ENCODE measurements at regions not wholly inside any gene's neighbourhood (a gene's known extent, or its start where the extent isn't known, plus 50 kb on each side); places are given as distances from the start of the nearest gene placed in this dataset.

DNA sequence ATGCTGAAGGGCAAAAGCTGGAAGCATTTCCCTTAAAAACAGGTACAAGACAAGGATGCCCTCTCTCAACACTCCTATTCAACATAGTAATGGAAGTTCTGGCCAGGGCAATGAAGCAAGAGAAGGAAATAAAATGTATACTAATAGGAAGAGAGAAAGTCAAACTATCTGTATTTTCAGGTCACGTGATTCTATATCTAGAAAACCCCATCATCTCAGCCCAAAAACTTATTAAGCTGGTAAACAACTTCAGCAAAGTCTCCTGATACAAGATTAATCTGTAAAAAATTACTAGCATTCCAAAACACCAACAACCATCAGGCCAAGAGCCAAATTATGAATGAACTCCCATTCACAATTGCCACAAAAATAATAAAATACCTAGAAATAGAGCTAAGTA is 213.2 kb upstream of the CNTNAP5 start:
- no peaks in the 10 kb centered on the region for H3K4me1 ChIP-seq (ENCODE audit: insufficient read depth)
- intact Hi-C loops (cut with DNase I), result no loop called here
- H3K27me3 ChIP-seq, result no peaks in the 10 kb centered on the region
- TF ChIP-seq, protein P1, sequence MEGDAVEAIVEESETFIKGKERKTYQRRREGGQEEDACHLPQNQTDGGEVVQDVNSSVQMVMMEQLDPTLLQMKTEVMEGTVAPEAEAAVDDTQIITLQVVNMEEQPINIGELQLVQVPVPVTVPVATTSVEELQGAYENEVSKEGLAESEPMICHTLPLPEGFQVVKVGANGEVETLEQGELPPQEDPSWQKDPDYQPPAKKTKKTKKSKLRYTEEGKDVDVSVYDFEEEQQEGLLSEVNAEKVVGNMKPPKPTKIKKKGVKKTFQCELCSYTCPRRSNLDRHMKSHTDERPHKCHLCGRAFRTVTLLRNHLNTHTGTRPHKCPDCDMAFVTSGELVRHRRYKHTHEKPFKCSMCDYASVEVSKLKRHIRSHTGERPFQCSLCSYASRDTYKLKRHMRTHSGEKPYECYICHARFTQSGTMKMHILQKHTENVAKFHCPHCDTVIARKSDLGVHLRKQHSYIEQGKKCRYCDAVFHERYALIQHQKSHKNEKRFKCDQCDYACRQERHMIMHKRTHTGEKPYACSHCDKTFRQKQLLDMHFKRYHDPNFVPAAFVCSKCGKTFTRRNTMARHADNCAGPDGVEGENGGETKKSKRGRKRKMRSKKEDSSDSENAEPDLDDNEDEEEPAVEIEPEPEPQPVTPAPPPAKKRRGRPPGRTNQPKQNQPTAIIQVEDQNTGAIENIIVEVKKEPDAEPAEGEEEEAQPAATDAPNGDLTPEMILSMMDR (IDR thresholded peaks at IDR 0.05), result no peak
- TF ChIP-seq EP300 (IDR thresholded peaks at IDR 0.05) (no peak), POLR2A (IDR thresholded peaks at IDR 0.05) (no peak)
- no peak overlapping the region for H3K27ac ChIP-seq
- no peak for DNase-seq
- no peaks in the 10 kb centered on the region for H3K36me3 ChIP-seq
- no peaks in the 10 kb centered on the region for H3K9me3 ChIP-seq
- H3K4me3 ChIP-seq, result no peak overlapping the region
- WGBS, 3 donors, result 72 to 83% (median 73%) methylated on average over 1 of the region's 1 CpG

GRCh38 chr2:123816203-123816602 is 208.9 kb upstream of the CNTNAP5 start:
- Histone ChIP-seq H3K4me1 (ENCODE audit: insufficient read depth) (no peaks in the 10 kb centered on the region), H3K36me3 (no peaks in the 10 kb centered on the region), H3K27ac (no peak overlapping the region), H3K4me3 (no peak overlapping the region), H3K27me3 (no peaks in the 10 kb centered on the region), H3K9me3 (no peaks in the 10 kb centered on the region)
- TF ChIP-seq POLR2A (IDR thresholded peaks at IDR 0.05) (no peak), EP300 (IDR thresholded peaks at IDR 0.05) (no peak)
- TF ChIP-seq, protein P1 (IDR thresholded peaks at IDR 0.05), result no peak
- intact Hi-C loops (cut with DNase I), result no loop called here
- WGBS, 3 donors, result 53 to 67% (median 55%) methylated on average over 1 of the region's 1 CpG
- DNase-seq, result no peak

- H3K4me1 ChIP-seq (ENCODE audit: insufficient read depth), result no peaks in the 10 kb centered on the region
- H3K36me3 ChIP-seq, result no peaks in the 10 kb centered on the region
- H3K27me3 ChIP-seq, result no peaks in the 10 kb centered on the region
- TF ChIP-seq, protein P1 (IDR thresholded peaks at IDR 0.05), result no peak
- no peak for TF ChIP-seq POLR2A (IDR thresholded peaks at IDR 0.05)
- no peak for TF ChIP-seq EP300 (IDR thresholded peaks at IDR 0.05)
- intact Hi-C loops (cut with DNase I), result no loop called here
- no peak overlapping the region for H3K4me3 ChIP-seq
- no peaks in the 10 kb centered on the region for H3K9me3 ChIP-seq
- no peak overlapping the region for H3K27ac ChIP-seq
- DNase-seq, result no peak
Observed at GRCh38 chr2:123816928-123817327, 208.2 kb upstream of the CNTNAP5 start.

DNA sequence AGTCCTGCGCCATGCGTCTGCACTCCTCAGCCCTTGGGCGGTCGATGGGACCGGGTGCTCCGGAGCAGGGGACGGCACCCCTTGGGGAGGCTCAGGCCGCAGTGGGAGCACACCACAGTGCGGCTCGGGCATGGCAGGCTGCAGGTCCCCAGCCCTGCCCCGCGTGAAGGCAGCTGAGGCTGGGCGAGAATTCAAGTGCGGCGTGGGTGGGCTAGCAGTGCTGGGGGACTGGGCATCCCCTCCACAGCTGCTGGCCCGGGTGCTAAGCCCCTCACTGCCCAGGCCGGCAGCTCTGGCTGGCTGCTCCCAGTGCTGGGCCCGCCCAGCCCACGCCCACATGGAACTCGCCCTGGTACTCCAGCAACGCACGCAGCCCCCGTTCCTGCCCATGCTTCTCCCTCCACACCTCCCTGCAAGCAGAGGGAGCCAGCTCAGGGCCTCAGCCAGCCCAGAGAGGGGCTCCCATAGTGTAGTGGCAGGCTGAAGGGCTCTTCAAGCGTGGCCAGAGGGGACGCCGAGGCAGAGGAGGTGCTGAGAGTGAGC is 198.3 kb upstream of the CNTNAP5 start:
- Histone ChIP-seq H3K36me3 (no peaks in the 10 kb centered on the region), H3K27me3 (no peaks in the 10 kb centered on the region), H3K4me1 (ENCODE audit: insufficient read depth) (no peaks in the 10 kb centered on the region), H3K27ac (no peak overlapping the region), H3K9me3 (peaks cover 0 to 11% of the 10 kb centered on the region in 2 donors), H3K4me3 (no peak overlapping the region)
- intact Hi-C loops (cut with DNase I), result no loop called here
- DNase-seq, result no peak
- WGBS, 3 donors, result 93 to 96% (median 95%) methylated on average over 25 to 26 of the region's 26 CpGs
- no peak for TF ChIP-seq EP300 (IDR thresholded peaks at IDR 0.05)
- TF ChIP-seq, protein P1 (IDR thresholded peaks at IDR 0.05), result no peak

DNA sequence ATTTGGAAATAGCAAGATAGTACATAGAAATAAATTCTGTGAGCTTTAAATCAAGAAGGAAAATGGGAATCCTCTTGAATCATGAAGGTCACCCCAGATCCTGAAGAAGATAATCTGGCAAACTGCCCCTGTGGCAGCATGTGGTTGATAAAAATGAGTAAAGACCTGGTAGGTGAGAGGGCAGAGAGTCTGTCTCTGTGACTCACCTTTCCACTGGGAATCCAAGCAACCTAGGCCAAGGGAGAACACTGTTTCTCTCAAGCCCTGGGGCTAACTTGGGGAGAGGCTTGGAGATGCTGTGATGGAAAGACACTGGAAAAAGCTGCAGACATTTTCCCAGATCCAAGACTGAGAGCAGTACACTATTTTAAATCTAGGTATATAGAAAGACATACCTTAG is 185.8 kb upstream of the CNTNAP5 start:
- Histone ChIP-seq H3K27me3 (no peaks in the 10 kb centered on the region), H3K9me3 (no peaks in the 10 kb centered on the region), H3K27ac (no peak overlapping the region), H3K4me1 (ENCODE audit: insufficient read depth) (no peaks in the 10 kb centered on the region), H3K4me3 (no peak overlapping the region), H3K36me3 (no peaks in the 10 kb centered on the region)
- TF ChIP-seq POLR2A (IDR thresholded peaks at IDR 0.05) (no peak), EP300 (IDR thresholded peaks at IDR 0.05) (no peak)
- TF ChIP-seq, protein P1 (IDR thresholded peaks at IDR 0.05), result no peak
- intact Hi-C loops (cut with DNase I), result no loop called here
- DNase-seq, result no peak

Data from ovary (tissue), 7 donors.